Rectal smooth muscle tissue (tissue), 1 donor: ENCODE measurements at regions not wholly inside any gene's neighbourhood (a gene's known extent, or its start where the extent isn't known, plus 50 kb on each side); places are given as distances from the start of the nearest gene placed in this dataset.
"Not testable (repeated sequence)": the region's sequence is repeated elsewhere in the genome, so short reads cannot be mapped to it uniquely, and the experiment has no call there.

ENCODE experiments used
- H3K27ac ChIP-seq: one replicate; pipeline ENCODE4 v1.7.0; 2013; ENCODE audit warnings: low read depth, low read length, inconsistent platforms
- H3K27me3 ChIP-seq: one replicate; pipeline ENCODE4 v1.7.0; 2013; ENCODE audit warnings: low read length; ENCODE audit not compliant: control insufficient read depth, insufficient read depth
- H3K36me3 ChIP-seq: one replicate; pipeline ENCODE4 v1.7.0; 2013; ENCODE audit warnings: low read length; ENCODE audit not compliant: control insufficient read depth, insufficient read depth
- H3K4me1 ChIP-seq: one replicate; pipeline ENCODE4 v1.7.0; 2013; ENCODE audit warnings: low read length; ENCODE audit not compliant: control insufficient read depth, insufficient read depth
- H3K4me3 ChIP-seq: one replicate; pipeline ENCODE4 v1.7.0; 2013; ENCODE audit warnings: low read length
- H3K9ac ChIP-seq: one replicate; pipeline ENCODE4 v1.7.0; 2013; ENCODE audit warnings: low read length

GRCh38 chr4:134952305-134952704 is 750.7 kb upstream of the PABPC4L start:
- Histone ChIP-seq H3K36me3 (no peaks in the 10 kb centered on the region), H3K4me1 (no peaks in the 10 kb centered on the region), H3K4me3 (no peak overlapping the region), H3K27me3 (no peaks in the 10 kb centered on the region), H3K9ac (no peak overlapping the region), H3K27ac (no peak overlapping the region)

- Histone ChIP-seq H3K4me3 (no peak overlapping the region), H3K27ac (no peak overlapping the region), H3K4me1 (no peaks in the 10 kb centered on the region), H3K9ac (no peak overlapping the region), H3K36me3 (no peaks in the 10 kb centered on the region), H3K27me3 (no peaks in the 10 kb centered on the region)
Observed at GRCh38 chr4:134948110-134948642, 746.6 kb upstream of the PABPC4L start.

DNA sequence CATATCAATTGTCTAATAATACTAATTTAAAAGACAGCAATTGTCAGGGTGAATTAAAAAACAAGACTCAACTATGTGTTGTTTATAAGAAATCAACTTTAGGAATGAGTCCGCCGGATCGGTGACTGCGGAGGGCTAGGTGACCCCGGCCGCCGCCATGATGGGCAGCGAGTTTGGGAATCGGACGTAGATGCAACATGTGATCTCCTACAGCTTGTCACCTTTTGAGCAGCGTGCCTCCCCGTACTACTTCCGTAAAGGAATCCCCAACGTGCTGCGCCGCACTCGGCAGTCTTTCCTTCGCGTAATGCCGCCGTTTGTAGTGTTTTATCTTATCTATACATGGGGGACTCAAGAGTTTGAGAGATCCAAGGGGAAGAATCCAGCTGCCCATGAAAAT is 742.5 kb upstream of the PABPC4L start:
- Histone ChIP-seq H3K4me3 (no peak overlapping the region), H3K4me1 (no peaks in the 10 kb centered on the region), H3K36me3 (no peaks in the 10 kb centered on the region), H3K9ac (no peak overlapping the region), H3K27me3 (no peaks in the 10 kb centered on the region), H3K27ac (no peak overlapping the region)

GRCh38 chr4:134936014-134936413 is 734.4 kb upstream of the PABPC4L start:
- no peaks in the 10 kb centered on the region for H3K4me1 ChIP-seq
- H3K36me3 ChIP-seq, result no peaks in the 10 kb centered on the region
- no peak overlapping the region for H3K4me3 ChIP-seq
- no peak overlapping the region for H3K9ac ChIP-seq
- no peaks in the 10 kb centered on the region for H3K27me3 ChIP-seq
- no peak overlapping the region for H3K27ac ChIP-seq

- Histone ChIP-seq H3K9ac (no peak overlapping the region), H3K4me3 (no peak overlapping the region), H3K36me3 (no peaks in the 10 kb centered on the region), H3K27ac (no peak overlapping the region), H3K27me3 (no peaks in the 10 kb centered on the region), H3K4me1 (no peaks in the 10 kb centered on the region)
Observed at GRCh38 chr4:134935320-134935719, 733.7 kb upstream of the PABPC4L start.

- Histone ChIP-seq H3K9ac (no peak overlapping the region), H3K27ac (no peak overlapping the region), H3K27me3 (no peaks in the 10 kb centered on the region), H3K4me1 (no peaks in the 10 kb centered on the region), H3K36me3 (no peaks in the 10 kb centered on the region), H3K4me3 (no peak overlapping the region)
Observed at GRCh38 chr4:134934036-134934808, 732.6 kb upstream of the PABPC4L start.

GRCh38 chr4:134915355-134915754 is 713.8 kb upstream of the PABPC4L start:
- Histone ChIP-seq H3K9ac (no peak overlapping the region), H3K27ac (no peak overlapping the region), H3K36me3 (no peaks in the 10 kb centered on the region), H3K4me3 (no peak overlapping the region), H3K4me1 (no peaks in the 10 kb centered on the region), H3K27me3 (no peaks in the 10 kb centered on the region)

DNA sequence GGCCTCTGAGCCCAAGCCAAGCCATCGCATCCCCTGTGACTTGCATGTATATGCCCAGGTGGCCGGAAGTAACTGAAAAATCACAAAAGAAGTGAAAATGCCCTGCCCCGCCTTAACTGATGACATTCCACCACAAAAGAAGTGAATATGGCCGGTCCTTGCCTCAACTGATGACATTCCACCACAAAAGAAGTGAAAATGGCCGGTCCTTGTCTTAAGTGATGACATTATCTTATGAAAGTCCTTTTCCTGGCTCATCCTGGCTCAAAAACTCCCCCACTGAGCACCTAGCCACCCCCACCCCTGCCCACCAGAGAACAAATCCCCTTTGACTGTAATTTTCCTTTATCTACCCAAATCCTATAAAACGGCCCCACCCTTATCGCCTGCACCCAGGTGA is 712.7 kb upstream of the PABPC4L start:
- H3K4me3 ChIP-seq, H3K4me1 ChIP-seq, H3K36me3 ChIP-seq, H3K9ac ChIP-seq, H3K27ac ChIP-seq, H3K27me3 ChIP-seq: not testable (repeated sequence)

GRCh38 chr4:134911941-134912340 is 710.4 kb upstream of the PABPC4L start:
- Histone ChIP-seq H3K4me1 (no peaks in the 10 kb centered on the region), H3K36me3 (no peaks in the 10 kb centered on the region), H3K4me3 (no peak overlapping the region), H3K9ac (no peak overlapping the region), H3K27me3 (no peaks in the 10 kb centered on the region), H3K27ac (no peak overlapping the region)

DNA sequence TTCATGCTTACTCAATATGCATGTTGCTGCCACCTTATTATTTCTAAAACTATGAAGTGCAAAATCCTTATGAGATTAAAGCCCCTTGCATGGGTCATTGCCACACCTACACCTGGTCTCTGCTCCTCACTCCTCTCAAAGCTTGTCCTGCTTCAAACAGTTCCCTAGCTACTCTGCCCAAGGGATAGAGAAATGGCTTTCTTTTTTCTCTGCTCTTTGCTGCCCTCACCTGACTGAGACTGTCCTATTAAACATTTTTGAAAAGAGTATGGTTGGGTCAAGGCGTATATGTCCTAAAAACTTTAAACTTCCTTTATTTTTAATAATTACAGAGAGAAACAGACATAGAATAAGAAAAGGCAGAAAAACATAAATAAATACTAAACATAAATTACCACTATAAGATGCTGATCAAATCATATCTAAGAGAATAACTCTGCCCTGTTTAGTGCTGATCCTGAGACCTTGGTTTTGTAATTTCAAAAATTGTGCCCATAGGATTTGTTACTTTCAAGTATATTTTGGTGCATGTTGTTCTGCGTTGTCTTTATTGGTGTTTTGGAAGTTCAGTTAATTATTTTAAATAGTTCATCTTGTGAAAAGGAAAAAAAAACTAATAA is 704.9 kb upstream of the PABPC4L start:
- H3K9ac ChIP-seq, result no peak overlapping the region
- H3K4me1 ChIP-seq, result no peaks in the 10 kb centered on the region
- no peak overlapping the region for H3K4me3 ChIP-seq
- H3K27me3 ChIP-seq, result no peaks in the 10 kb centered on the region
- no peak overlapping the region for H3K27ac ChIP-seq
- no peaks in the 10 kb centered on the region for H3K36me3 ChIP-seq

DNA sequence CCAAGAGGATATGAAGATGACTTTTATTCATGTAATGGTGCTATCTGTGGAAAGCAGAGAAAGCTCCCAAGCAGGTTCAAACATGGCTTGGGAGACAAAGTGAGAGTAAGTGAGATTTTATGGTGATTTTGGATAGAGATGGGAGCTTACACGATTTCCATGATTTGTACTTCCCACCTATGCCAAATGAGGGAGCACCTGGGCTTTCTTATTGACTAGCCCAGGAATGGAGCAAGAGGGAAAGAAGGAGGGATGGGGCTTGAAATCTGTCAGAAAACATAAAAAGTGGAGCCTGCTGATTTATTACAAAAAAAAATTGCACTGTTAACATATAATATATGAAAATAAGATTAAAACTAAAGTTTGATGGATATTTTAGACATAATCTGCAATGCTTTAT is 703.5 kb upstream of the PABPC4L start:
- Histone ChIP-seq H3K27ac (no peak overlapping the region), H3K36me3 (no peaks in the 10 kb centered on the region), H3K4me3 (no peak overlapping the region), H3K9ac (no peak overlapping the region), H3K27me3 (no peaks in the 10 kb centered on the region), H3K4me1 (no peaks in the 10 kb centered on the region)

DNA sequence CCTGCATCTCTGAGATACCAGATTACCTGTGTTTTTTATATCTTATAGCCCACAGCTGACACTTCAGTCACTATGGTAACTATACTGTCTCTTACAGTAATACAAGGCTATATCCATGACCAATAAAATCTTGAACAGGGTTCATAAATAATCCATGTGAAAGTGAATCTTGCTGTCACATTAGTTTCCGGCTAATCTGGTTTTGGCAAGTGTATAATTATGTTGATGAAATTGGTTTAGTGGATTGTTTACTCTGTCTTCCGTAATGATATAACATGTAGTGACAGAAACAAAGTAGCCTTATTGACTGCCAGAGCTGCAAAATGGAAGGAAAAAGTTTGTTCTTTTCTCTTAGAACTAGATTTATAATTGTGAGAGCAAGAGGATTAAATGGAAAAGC is 686.6 kb upstream of the PABPC4L start:
- Histone ChIP-seq H3K36me3 (no peaks in the 10 kb centered on the region), H3K27me3 (no peaks in the 10 kb centered on the region), H3K4me1 (no peaks in the 10 kb centered on the region), H3K9ac (no peak overlapping the region), H3K4me3 (no peak overlapping the region), H3K27ac (no peak overlapping the region)

GRCh38 chr4:134885436-134885835 is 683.8 kb upstream of the PABPC4L start:
- H3K4me1 ChIP-seq, result no peaks in the 10 kb centered on the region
- H3K27me3 ChIP-seq, result no peaks in the 10 kb centered on the region
- H3K27ac ChIP-seq, result no peak overlapping the region
- H3K9ac ChIP-seq, result no peak overlapping the region
- no peak overlapping the region for H3K4me3 ChIP-seq
- no peaks in the 10 kb centered on the region for H3K36me3 ChIP-seq
